OCI-LY1 (cell line): ENCODE measurements at regions not wholly inside any gene's neighbourhood (a gene's known extent, or its start where the extent isn't known, plus 50 kb on each side); places are given as distances from the start of the nearest gene placed in this dataset.
"Not testable (repeated sequence)": the region's sequence is repeated elsewhere in the genome, so short reads cannot be mapped to it uniquely, and the experiment has no call there.

Experiments used
- H2AFZ ChIP-seq: fragments of 200-600 bp; sonication (generic), shearing (Covaris generic); 2 replicates; pipeline ENCODE4 v1.6.0; 2014; ENCODE audit warnings: antibody characterized with exemption, mild to moderate bottlenecking, low read length
- H3F3A ChIP-seq: fragments of 200-600 bp; sonication (generic), shearing (Covaris generic); 2 replicates; pipeline ENCODE4 v1.6.0; 2014; ENCODE audit warnings: mild to moderate bottlenecking, antibody characterized with exemption, low read length, moderate library complexity; ENCODE audit not compliant: insufficient read depth
- H3K27ac ChIP-seq: fragments of 200-600 bp; sonication (generic); 2 replicates; pipeline ENCODE4 v1.5.1; 2014; ENCODE audit warnings: low read length, mixed run types, mild to moderate bottlenecking, low read depth; ENCODE audit not compliant: poor library complexity, severe bottlenecking
- H3K27me3 ChIP-seq: fragments of 200-600 bp; sonication (generic); 2 replicates; pipeline ENCODE4 v1.6.0; 2014; ENCODE audit warnings: antibody characterized with exemption, mild to moderate bottlenecking, low read length, moderate library complexity; ENCODE audit not compliant: insufficient read depth
- H3K36me3 ChIP-seq: fragments of 200-600 bp; sonication (generic); 2 replicates; pipeline ENCODE4 v1.6.1; 2014; ENCODE audit warnings: mild to moderate bottlenecking, antibody characterized with exemption, low read length, moderate library complexity, mixed read lengths; ENCODE audit not compliant: insufficient read depth
- H3K4me1 ChIP-seq: fragments of 200-600 bp; sonication (generic); 2 replicates; pipeline ENCODE4 v1.5.1; 2014; ENCODE audit warnings: mild to moderate bottlenecking, low read length, moderate library complexity; ENCODE audit not compliant: insufficient read depth, severe bottlenecking
- H3K4me2 ChIP-seq: fragments of 200-600 bp; sonication (generic), shearing (Covaris generic); 2 replicates; pipeline ENCODE4 v1.6.1; 2014; ENCODE audit warnings: low read length
- H3K4me3 ChIP-seq: fragments of 200-600 bp; sonication (generic); 2 replicates; pipeline ENCODE4 v1.5.1; 2014; ENCODE audit warnings: low read length, low read depth, mild to moderate bottlenecking, mixed read lengths; ENCODE audit not compliant: poor library complexity, severe bottlenecking
- H3K79me2 ChIP-seq: fragments of 200-600 bp; shearing (Covaris generic); 2 replicates; pipeline ENCODE4 v1.6.1; 2016; ENCODE audit warnings: mixed run types, low read length, mixed read lengths; ENCODE audit not compliant: insufficient read depth
- H3K9ac ChIP-seq: fragments of 200-600 bp; sonication (generic), shearing (Covaris generic); 2 replicates; pipeline ENCODE4 v1.6.1; 2014; ENCODE audit warnings: mild to moderate bottlenecking, low read length, mixed read lengths
- H3K9me2 ChIP-seq: fragments of 200-600 bp; sonication (generic), shearing (Covaris generic); 2 replicates; pipeline ENCODE4 v1.6.1; 2014; ENCODE audit warnings: low read depth, mild to moderate bottlenecking, low read length, mixed read lengths
- H3K9me3 ChIP-seq: fragments of 200-600 bp; shearing (Covaris generic); 2 replicates; pipeline ENCODE4 v1.6.1; 2014; ENCODE audit warnings: low read length, mixed read lengths
- H4K20me1 ChIP-seq: fragments of 200-600 bp; sonication (generic), shearing (Covaris generic); 2 replicates; pipeline ENCODE4 v1.6.0; 2016; ENCODE audit warnings: mild to moderate bottlenecking, low read length; ENCODE audit not compliant: insufficient read depth
- EZH2 ChIP-seq: fragments of 200-600 bp; sonication (generic), shearing (Covaris generic); IDR thresholded peaks from 2 replicates; pipeline ENCODE4 v1.8.0; 2017; ENCODE audit warnings: borderline replicate concordance, mixed run types, mild to moderate bottlenecking, antibody characterized with exemption, low read length, moderate library complexity, mixed read lengths
- TF ChIP-seq, protein P1 (sequence below): fragments of 200-600 bp; sonication (generic), shearing (Covaris generic); IDR thresholded peaks from 2 replicates; pipeline ENCODE4 v1.5.1; 2017; ENCODE audit warnings: mild to moderate bottlenecking, antibody characterized with exemption, low read length, moderate library complexity, mixed read lengths

DNA sequence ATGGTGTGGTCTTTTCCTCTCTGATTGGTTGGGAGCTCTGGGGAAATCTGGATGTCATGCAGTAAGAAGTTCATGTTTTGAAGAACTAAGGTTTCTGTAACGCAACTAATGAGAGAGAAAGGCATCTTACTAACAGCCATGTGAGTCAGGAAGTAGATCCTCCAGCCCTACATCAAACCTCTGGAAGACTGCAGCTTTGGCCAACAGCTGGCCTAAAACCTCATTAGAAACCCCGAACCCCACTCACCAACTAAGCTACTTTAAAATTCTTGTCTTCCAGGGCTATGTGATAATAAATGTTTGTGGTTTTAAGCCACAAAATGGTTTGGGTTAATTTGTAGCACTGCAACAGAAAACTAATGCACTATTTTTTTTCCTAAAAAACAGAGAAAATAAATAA is 549.0 kb upstream of the GRID2 start:
- Histone ChIP-seq H3K79me2 (no peaks in the 10 kb centered on the region), H3K9me2 (no peaks in the 10 kb centered on the region), H3K27ac (no peak overlapping the region), H3K4me1 (no peaks in the 10 kb centered on the region), H4K20me1 (no peaks in the 10 kb centered on the region), H3K4me3 (no peak overlapping the region), H3K4me2 (no peak overlapping the region), H3K9me3 (no peaks in the 10 kb centered on the region), H3K9ac (no peak overlapping the region), H3K27me3 (no peaks in the 10 kb centered on the region), H2AFZ (no peak overlapping the region), H3F3A (no peaks in the 10 kb centered on the region), H3K36me3 (no peaks in the 10 kb centered on the region)
- no peak for TF ChIP-seq EZH2
- TF ChIP-seq, protein P1, sequence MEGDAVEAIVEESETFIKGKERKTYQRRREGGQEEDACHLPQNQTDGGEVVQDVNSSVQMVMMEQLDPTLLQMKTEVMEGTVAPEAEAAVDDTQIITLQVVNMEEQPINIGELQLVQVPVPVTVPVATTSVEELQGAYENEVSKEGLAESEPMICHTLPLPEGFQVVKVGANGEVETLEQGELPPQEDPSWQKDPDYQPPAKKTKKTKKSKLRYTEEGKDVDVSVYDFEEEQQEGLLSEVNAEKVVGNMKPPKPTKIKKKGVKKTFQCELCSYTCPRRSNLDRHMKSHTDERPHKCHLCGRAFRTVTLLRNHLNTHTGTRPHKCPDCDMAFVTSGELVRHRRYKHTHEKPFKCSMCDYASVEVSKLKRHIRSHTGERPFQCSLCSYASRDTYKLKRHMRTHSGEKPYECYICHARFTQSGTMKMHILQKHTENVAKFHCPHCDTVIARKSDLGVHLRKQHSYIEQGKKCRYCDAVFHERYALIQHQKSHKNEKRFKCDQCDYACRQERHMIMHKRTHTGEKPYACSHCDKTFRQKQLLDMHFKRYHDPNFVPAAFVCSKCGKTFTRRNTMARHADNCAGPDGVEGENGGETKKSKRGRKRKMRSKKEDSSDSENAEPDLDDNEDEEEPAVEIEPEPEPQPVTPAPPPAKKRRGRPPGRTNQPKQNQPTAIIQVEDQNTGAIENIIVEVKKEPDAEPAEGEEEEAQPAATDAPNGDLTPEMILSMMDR: no peak

DNA sequence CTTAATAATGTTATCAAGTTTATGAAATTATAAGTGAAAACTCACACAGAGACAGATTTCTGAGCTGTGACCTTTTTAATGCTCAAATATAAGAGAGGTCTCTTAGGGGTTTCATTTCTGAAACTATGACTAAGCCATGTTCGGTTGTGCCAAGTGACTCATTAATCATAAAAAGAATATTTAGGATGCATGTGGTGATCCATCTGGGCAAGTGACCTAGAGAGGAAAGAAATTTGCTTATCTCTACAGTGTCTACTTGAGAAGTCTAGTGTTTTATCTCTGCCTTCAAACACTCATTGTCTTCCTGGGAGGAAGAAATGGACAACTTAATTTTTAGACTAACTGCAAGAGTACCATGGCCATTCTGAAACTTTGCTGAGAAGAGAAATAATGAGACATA is 545.3 kb upstream of the GRID2 start:
- Histone ChIP-seq H3K4me1 (no peaks in the 10 kb centered on the region), H3K27me3 (no peaks in the 10 kb centered on the region), H3K4me3 (no peak overlapping the region), H3K27ac (no peak overlapping the region), H3K9me3 (no peaks in the 10 kb centered on the region), H3K4me2 (no peak overlapping the region), H3F3A (no peaks in the 10 kb centered on the region), H2AFZ (no peak overlapping the region), H3K36me3 (no peaks in the 10 kb centered on the region), H3K9me2 (no peaks in the 10 kb centered on the region), H3K9ac (no peak overlapping the region), H3K79me2 (no peaks in the 10 kb centered on the region), H4K20me1 (no peaks in the 10 kb centered on the region)
- no peak for TF ChIP-seq EZH2
- TF ChIP-seq, protein P1: no peak

DNA sequence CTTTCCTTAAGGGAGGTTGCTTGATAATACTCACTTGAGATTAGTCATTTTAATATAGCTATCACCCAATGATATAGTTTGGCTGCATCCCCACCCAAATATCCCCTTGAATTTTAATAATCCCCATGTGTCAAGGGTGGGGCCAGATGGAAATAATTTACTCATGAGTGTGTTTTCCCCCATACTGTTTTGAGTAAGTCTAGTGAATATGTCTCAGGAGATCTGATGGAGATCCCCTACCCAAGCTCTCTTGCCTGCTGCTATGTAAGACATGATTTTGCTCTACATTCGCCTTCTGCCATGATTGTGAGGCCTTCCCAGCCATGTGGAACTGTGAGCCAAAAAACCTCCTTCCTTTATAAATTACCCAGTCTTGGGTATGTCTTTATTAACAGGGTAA is 539.7 kb upstream of the GRID2 start:
- H3K4me3 ChIP-seq: no peak overlapping the region
- no peak overlapping the region for H3K27ac ChIP-seq
- no peak overlapping the region for H2AFZ ChIP-seq
- no peak overlapping the region for H3K4me2 ChIP-seq
- no peak overlapping the region for H3K9ac ChIP-seq
- H3K27me3 ChIP-seq: no peaks in the 10 kb centered on the region
- H3K79me2 ChIP-seq: no peaks in the 10 kb centered on the region
- no peak for TF ChIP-seq EZH2
- H3K36me3 ChIP-seq: no peaks in the 10 kb centered on the region
- no peaks in the 10 kb centered on the region for H3K4me1 ChIP-seq
- no peaks in the 10 kb centered on the region for H4K20me1 ChIP-seq
- no peaks in the 10 kb centered on the region for H3K9me2 ChIP-seq
- H3F3A ChIP-seq: no peaks in the 10 kb centered on the region
- H3K9me3 ChIP-seq: no peaks in the 10 kb centered on the region

DNA sequence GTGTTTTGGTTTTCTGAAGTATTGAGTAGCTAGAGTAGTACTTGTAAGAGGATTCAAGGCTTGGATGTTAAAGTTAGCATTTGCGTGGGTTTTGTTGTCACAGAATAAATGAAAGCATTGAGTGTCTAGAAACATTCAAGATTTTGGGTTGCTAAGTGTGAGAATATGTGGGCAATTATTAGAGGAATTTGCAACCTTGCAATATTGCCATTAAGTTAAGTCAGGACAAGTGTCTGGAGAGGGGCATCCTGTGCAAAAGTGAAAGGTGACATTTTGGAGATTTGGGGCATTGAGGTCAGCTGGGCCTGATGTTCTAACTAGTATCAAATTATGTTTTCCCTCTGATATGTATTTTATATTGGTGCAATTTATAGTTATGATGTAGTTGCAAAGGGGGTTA is 533.9 kb upstream of the GRID2 start:
- Histone ChIP-seq H3K9me2 (no peaks in the 10 kb centered on the region), H2AFZ (no peak overlapping the region), H3K36me3 (no peaks in the 10 kb centered on the region), H3K27ac (no peak overlapping the region), H4K20me1 (no peaks in the 10 kb centered on the region), H3K4me3 (no peak overlapping the region), H3K4me2 (no peak overlapping the region), H3K27me3 (no peaks in the 10 kb centered on the region), H3K9me3 (no peaks in the 10 kb centered on the region), H3K9ac (no peak overlapping the region), H3F3A (no peaks in the 10 kb centered on the region), H3K79me2 (no peaks in the 10 kb centered on the region), H3K4me1 (no peaks in the 10 kb centered on the region)
- TF ChIP-seq, protein P1: no peak
- no peak for TF ChIP-seq EZH2

DNA sequence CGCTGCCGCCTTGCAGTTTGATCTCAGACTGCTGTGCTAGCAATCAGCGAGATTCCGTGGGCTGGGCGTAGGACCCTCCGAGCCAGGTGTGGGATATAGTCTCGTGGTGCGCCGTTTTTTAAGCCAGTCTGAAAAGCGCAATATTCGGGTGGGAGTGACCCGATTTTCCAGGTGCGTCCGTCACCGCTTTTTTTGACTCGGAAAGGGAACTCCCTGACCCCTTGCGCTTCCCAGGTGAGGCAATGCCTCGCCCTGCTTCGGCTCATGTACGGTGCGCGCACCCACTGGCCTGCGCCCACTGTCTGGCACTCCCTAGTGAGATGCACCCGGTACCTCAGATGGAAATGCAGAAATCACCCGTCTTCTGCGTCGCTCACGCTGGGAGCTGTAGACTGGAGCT is 512.1 kb upstream of the GRID2 start:
- H3K27ac ChIP-seq, H3K27me3 ChIP-seq, H3K9me2 ChIP-seq, H3K79me2 ChIP-seq, H2AFZ ChIP-seq, H3K4me1 ChIP-seq, H4K20me1 ChIP-seq, H3K4me2 ChIP-seq, H3K36me3 ChIP-seq, H3K4me3 ChIP-seq, H3K9me3 ChIP-seq, H3K9ac ChIP-seq, H3F3A ChIP-seq: not testable (repeated sequence)
